HG02884 (cell line): ENCODE measurements at regions not wholly inside any gene's neighbourhood (a gene's known extent, or its start where the extent isn't known, plus 50 kb on each side); places are given as distances from the start of the nearest gene placed in this dataset.
A peak's percentile ranks its signal among the peaks of the same experiment; 100 is the strongest.

Source experiments
- ATAC-seq: cut with Tn5 transposase; IDR thresholded peaks from one replicate; pipeline ENCODE4 v1.9.1; 2021; ENCODE audit warnings: mild to moderate bottlenecking, moderate library complexity; ENCODE audit not compliant: unreplicated experiment

DNA sequence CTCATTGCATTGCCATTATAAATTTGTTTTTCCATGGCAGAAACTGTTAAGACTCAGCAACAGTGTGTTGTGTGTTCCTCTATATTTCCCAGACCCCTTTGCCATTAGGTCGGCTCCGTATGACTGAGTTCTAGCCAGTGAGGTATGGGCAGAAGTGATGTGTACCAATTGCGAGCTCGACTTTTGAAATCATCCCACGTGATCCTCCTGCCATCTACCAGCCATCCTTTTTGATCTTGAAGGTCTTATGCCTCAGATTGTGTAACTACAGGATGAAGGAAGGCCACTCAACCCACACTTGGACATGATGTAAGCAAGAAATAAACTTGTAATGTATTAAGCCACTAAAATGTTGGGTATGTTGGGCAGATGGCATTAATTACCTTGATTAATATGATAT, 562.3 kb downstream of the PDCD6IP start:
- ATAC-seq, result no peak

DNA sequence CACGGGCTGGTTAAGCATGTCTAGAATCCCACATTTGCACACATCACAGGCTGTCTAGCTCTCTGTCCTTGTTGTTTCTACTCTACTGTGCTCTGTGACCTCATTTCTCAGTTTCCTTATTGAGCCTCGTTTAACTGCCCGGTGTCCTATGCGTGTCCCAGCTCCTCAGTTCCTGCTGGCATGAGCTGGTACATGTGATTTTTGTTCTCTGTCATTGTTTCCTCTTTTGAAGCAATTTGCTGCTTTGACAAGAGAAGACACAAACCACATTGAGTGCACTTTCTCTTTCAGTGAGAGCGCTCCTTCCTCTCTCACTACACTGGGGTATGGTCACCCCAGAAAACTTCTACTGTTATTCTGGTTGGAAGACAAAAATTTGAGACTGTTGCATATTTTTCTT, 563.5 kb downstream of the PDCD6IP start:
- peak; percentile 91 for ATAC-seq

DNA sequence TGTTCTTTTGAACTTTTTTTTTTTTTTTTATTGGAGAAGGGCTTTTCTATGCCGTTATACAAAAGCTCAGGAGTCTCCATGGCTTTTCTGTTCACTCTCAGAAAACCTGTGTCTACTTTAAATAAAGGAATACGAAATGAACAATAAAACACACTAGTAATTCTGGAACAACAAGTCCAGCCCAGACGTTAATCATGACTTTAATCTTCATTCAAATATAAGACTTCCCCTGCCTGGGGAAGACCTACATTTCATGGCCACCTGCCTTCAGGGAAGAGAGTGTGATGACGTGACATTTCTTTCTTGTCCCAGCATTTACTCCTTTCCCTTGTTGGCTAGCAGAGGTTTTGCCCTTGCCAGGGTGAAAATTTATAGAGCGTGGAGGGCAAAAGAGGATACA, 564.5 kb downstream of the PDCD6IP start:
- ATAC-seq, result no peak

GRCh38 chr3:34363881-34364280, 565.5 kb downstream of the PDCD6IP start:
- no peak for ATAC-seq

GRCh38 chr3:34364335-34364734, 565.9 kb downstream of the PDCD6IP start:
- ATAC-seq, result no peak

DNA sequence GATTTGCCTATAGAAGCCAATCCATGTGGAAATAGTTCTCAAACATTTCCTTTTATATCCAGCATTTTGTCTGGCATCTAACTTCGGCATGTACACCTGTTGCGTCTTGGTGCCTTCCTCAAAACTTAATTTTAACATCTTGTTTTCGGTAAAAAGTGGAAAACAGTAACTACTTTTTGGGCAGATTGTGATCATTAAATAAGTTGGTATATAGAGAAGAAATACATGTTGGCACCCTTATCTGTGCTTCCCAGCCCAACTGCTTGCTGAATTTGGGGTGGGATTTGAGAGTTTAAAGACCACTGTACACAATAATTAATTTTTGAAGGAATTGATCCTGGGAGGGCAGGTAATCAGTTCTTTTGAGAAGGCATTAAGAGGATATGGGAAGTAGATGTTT, 566.8 kb downstream of the PDCD6IP start:
- ATAC-seq, result no peak

DNA sequence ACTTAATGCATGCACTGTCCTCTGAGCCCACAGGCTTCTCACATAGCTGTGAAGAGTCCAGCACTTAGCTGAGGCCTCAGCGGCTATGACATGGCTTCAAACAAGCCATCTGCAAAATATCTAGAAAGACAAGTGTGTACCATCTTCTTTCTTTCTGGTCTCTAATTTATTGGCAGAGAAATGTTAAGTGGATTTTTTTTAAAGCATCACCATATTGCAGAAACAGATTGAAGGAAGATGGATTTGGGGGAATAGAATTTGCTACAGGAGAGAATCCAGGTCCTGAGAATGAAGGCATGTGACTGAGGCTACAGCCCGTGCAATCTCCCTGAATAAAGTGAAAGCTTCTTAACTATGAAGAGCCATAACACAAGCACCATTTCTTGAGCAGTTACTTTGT, 567.3 kb downstream of the PDCD6IP start:
- ATAC-seq, result no peak

DNA sequence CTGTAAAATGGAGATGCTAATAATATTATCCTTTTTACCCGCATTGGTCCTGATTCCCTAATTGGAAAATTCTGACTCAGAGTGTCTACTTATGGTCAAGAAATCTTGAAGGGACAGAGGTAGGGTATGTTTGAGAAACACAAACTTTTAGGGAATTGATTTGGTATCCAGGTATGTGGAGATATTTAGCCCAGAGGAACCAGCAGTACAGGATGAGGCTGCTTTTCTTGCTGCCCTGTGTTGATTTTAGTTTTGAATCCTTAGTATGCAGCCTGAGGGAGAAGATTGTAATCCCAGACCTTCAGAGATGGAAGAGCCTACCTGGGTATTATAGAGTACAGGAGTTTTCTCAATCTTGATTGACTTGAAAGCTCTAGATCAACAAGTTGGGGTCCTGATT, 569.1 kb downstream of the PDCD6IP start:
- ATAC-seq, result no peak

DNA sequence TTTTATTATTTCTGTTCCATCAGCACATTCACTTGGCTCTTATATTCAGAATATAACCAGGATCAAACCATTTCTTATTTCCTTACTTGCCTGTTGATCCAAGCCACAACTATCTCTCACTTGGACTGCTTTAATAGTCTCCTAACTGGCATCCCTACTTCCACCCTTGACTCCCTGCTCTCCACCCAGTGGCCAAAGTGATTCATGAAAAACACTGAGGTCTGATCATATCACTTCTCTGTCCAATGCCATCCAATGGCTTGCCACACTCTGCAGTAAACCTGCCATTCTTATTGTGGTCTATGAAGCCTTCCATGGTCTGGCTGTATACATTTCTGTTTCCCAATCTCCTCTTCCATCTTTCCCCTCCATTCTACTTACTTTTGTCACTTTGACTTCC, 576.1 kb downstream of the PDCD6IP start:
- ATAC-seq, result no peak

DNA sequence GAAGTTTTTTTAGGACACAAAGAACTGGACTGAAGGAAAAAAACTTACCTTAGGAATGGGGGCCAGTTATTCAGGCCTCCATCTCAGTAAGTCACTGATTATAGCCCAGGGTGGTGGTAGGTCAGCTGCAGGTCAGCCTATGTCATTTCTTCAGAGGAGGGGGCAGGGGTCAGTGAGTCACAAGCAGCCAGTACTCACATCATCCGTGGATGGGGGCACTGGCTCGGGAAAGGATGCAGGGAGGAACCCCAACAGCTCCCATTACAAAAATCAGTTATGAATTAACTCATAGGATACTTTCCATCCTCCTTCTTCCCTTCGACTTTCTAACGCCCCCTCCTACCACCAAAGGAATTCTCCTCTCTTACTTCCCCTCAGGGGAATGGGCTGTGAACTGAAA, 578.3 kb downstream of the PDCD6IP start:
- ATAC-seq, result no peak

DNA sequence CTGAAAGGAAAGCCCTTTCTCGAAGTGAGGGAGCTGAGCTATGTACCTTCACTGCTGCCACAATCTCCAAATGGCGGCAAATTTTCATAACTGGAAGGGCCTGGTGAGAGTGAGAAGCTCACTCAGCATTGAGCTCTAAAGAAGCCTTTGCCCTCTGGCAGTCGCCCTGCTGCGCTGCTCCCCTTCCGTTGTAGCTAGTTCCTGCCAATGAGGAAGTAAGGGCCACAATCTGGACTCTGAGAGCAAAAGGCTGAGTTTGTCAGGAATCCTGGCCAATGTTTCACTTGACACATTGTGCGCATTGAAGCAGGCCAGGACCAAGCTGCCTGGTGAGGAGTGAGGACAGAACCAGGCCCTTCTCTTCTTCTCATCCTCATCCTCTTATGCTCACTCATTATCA, 579.5 kb downstream of the PDCD6IP start:
- no peak for ATAC-seq

DNA sequence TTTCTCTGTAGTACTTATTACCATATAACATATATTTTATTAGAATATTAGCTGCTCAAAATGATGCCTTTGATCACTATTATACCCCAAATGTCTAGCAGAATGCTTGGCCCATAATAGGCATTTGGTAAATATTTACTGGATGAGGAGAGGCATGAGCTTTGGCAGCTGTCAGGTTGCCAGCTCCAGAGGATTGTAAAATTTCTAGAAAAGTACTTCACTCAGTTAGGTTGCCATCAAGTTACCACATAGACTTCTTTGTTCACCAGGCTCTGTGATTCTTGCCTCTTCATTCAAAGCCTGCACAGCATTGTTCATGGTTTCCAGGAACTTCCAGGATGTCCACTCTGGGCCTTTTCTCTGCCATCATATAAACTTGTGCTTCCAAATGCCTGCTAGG, 582.8 kb downstream of the PDCD6IP start:
- ATAC-seq, result no peak

DNA sequence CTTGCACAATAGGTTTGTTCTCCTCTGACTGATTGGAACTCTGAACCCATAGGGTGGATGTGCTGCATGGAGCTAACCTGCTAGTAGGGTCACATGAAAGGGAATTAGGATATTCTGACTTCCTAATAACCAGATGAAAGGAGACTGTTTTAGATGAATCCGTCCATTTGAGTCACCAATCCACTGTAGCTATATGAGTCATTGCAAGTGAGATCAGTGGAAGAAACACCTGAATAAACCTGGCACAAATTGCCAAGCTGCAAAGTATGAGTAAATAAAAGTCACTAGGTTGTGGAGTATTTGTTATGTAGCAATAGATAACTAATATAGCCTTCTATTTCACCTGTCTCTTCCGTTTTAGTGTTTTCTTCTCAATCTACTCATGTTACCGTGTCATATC, 584.4 kb downstream of the PDCD6IP start:
- ATAC-seq, result no peak

GRCh38 chr3:34386309-34386708, 587.9 kb downstream of the PDCD6IP start:
- ATAC-seq, result no peak

DNA sequence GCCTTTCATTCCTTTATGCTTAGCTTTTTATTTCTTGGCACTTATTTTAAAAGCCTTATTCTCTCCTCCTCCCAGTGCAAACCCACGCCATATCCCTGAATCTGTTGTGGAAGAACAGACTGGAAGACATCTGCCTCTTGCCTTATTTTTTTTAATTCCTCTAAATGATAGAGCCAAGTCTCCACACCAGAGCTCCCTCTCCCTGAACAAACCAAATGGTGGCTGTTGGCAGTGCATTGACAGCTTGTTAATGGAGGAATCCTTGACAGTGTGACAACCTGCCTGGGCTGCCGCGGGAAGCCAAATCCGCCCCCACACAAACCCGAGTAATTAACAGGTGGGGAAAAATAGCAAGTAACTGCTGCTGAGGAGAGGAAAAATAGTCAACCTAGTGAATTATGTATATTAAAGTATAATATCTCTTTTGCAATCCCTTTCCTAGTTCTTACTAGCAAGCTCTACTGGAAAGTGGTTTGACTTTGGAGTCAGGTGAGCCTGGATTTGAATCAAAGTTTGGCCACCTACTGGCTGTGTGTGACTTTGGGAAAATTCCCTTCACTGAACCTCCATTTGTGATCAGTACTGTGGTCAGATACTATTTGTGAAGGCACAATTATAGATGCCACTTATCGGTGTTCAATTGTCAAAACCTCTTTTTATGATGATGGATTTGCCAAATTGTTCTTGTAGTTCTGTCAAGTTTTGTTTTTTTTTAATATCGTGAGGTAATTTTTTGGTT, 589.6 kb downstream of the PDCD6IP start:
- ATAC-seq, result no peak

GRCh38 chr3:34388830-34389229, 590.4 kb downstream of the PDCD6IP start:
- no peak for ATAC-seq

DNA sequence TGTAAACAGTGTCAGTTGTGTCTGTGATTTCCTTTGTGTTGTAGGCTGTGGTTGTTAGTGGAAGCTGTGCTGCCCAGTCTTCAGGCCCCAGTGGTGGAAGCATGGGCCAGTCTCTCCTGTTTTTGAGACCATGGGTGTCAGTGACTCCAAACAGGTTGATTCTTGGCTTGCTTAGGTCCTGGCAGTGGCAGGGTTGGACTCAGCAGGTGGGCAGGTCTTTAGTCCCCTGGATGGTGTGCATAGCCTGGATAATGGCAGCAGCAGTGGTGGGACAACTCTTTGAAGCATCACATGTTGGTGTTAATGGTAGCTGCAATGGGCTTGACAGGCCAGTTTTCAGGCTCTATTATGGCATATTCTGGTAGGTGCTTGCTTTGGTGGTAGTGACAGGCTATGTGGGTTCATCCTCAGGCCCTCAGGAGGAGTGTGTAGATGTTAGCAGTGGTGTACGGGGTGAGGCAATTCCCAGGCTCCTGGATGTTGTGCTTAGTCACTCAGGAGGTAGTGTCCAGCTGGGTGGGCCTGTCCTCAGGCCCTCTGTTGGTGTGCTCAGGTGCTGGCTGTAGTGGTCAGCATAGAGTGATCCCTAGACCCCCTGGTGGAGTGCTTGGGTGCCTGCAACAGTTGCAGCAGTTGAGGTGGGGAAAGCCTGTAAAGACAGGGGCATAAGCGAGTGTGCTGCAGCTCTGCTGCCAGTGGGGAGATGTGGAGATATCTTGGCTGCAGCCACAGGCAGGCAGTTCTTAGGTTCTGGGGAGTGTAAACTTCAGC, 596.7 kb downstream of the PDCD6IP start:
- no peak for ATAC-seq

DNA sequence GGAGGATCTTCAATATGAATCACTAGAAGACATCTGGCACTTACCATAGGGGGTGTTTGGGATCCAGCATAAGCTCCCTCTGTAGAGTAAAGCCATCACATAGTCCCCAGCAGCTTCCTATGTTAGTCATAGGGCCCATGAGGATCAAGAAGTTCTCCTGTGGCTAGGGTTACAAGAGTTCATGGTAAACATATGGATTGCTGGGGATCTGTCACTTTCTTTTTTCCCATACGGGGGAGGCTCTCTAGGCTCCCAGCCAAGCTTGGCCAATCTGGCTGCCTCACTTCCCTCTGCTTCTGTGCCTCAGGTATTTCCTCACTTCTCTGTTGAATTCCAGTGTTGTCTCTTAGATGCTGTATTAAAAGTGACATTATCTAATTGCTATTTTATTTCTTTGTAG, 597.9 kb downstream of the PDCD6IP start:
- ATAC-seq, result no peak

- no peak for ATAC-seq
Observed at GRCh38 chr3:34396956-34397355, 598.5 kb downstream of the PDCD6IP start.

- ATAC-seq, result no peak
Observed at GRCh38 chr3:34399401-34399800, 601.0 kb downstream of the PDCD6IP start.

DNA sequence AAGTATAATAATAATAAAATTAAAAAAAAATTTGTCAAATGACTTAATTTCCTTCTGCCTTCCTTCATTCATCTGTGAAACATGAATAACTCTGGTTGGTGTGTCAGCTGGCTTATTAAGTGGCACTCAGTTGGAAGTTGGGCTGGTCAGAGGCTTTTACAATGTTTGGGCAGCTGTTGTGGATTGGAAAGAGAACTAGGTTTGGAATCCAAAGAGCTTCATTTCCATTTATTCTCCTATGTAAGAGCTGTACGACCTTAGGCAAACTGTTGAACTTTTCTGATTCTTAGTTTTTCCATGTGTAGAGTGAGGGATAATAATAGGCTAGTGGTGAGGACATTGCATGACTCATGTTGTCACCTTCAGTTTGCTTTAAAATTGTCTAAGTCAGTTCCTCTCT, 606.7 kb downstream of the PDCD6IP start:
- ATAC-seq, result no peak

DNA sequence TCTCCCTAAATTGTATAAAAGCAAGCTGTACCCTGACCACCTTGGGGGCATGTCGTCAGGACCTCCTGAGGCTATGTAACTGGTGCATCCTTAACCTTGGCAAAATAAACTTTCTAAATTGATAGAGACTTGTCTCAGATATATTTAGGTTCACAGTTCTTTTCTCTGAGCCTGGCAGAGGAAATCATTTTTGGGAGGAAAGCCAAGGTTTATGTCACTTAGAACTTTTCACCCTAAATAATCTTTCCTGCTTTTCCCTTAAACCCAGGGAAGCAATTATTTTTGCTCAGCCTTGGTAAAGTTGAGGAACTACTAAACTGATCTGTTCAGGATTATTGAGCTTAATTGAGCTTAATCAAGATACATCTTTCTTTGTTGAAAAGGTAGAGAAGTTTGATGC, 608.9 kb downstream of the PDCD6IP start:
- no peak for ATAC-seq

DNA sequence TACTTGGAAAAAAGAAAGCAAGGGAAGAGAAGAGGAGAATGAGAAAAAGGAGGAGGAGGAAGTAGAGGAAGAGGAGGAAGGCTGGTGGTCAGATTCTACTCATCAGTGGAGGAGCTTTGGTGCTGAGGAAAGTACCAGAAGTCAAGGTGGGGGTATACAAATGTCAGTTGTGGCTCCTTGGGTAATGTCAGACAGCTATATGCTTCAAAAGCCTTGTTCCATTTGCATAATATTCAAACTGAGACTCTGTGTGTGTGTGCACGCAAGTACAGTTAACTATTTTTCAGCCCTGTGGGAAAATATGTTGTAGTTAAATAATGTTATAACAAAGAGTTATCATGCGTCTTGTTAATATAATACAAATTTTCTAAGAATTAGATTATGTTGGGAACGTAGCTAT, 609.7 kb downstream of the PDCD6IP start:
- ATAC-seq, result peak; percentile 79
